IMR-90 (cell line): ENCODE measurements at regions not wholly inside any gene's neighbourhood (a gene's known extent, or its start where the extent isn't known, plus 50 kb on each side); places are given as distances from the start of the nearest gene placed in this dataset.

ENCODE experiments used
- ATAC-seq: fragments of 200-7000 bp; cut with Tn5 transposase; 2 replicates; pipeline ENCODE4 v1.9.1; 2020; ENCODE audit warnings: low read depth, mild to moderate bottlenecking, moderate library complexity
- BruUV-seq: library from RNA; stranded (reverse); fragments of 400-500 nt; replicated peaks from 2 replicates; lab custom pipeline; 2021; lab: Mats Ljungman, UMichigan
- CTCF ChIA-PET: fragments of 300-600 bp; formaldehyde crosslinking; extraction: SDS; loops from one replicate; lab custom pipeline; 2021; ENCODE audit warnings: antibody characterized with exemption; lab: Yijun Ruan, JAX
- POLR2A ChIA-PET: fragments of 300-600 bp; sonication (Branson Sonifier 250); formaldehyde crosslinking; loops from one replicate; lab custom pipeline; 2022; ENCODE audit warnings: antibody characterized with exemption; ENCODE audit not compliant: unreplicated experiment; lab: Charles Lee
- DNase-seq: peaks from one replicate; pipeline ENCODE4 v3.0.0; 2013
- H2AFZ ChIP-seq: replicated peaks from 2 replicates; pipeline ENCODE3; 2013; ENCODE audit warnings: low read length, mild to moderate bottlenecking; ENCODE audit not compliant: poor library complexity
- H2AK5ac ChIP-seq: 2 replicates; pipeline ENCODE4 v1.6.1; 2013; ENCODE audit warnings: low read depth, low read length, inconsistent platforms
- H2AK9ac ChIP-seq: replicated peaks from 2 replicates; pipeline ENCODE3; 2013; ENCODE audit warnings: mild to moderate bottlenecking, low read depth, low read length, moderate library complexity; ENCODE audit not compliant: poor library complexity
- H2BK120ac ChIP-seq: 2 replicates; pipeline ENCODE4 v1.6.1; 2013; ENCODE audit warnings: low read depth, low read length, inconsistent platforms
- H2BK15ac ChIP-seq: 3 replicates; pipeline ENCODE4 v1.6.1; 2013; ENCODE audit warnings: low read depth, low read length, inconsistent platforms
- H2BK20ac ChIP-seq: 2 replicates; pipeline ENCODE4 v1.6.1; 2013; ENCODE audit warnings: low read depth, mild to moderate bottlenecking, inconsistent platforms, low read length, moderate library complexity
- H2BK5ac ChIP-seq: 2 replicates; pipeline ENCODE4 v1.6.1; 2013; ENCODE audit warnings: mild to moderate bottlenecking, low read depth, low read length, inconsistent platforms; ENCODE audit not compliant: poor library complexity, severe bottlenecking
- H3K14ac ChIP-seq: replicated peaks from 2 replicates; pipeline ENCODE4 v1.6.1; 2013; ENCODE audit warnings: low read depth, low read length, inconsistent platforms
- H3K18ac ChIP-seq: 2 replicates; pipeline ENCODE4 v1.6.1; 2013; ENCODE audit warnings: low read depth, low read length, control low read depth
- H3K23ac ChIP-seq: 2 replicates; pipeline ENCODE4 v1.6.1; 2013; ENCODE audit warnings: low read depth, low read length, inconsistent platforms
- H3K27ac ChIP-seq: 2 replicates; pipeline ENCODE4 v1.5.1; 2013; ENCODE audit warnings: mild to moderate bottlenecking, control low read depth, low read length; ENCODE audit not compliant: insufficient read depth
- H3K27me3 ChIP-seq: 2 replicates; pipeline ENCODE4 v1.6.1; 2013; ENCODE audit warnings: low read length; ENCODE audit not compliant: control insufficient read depth, insufficient read depth
- H3K36me3 ChIP-seq: 2 replicates; pipeline ENCODE4 v1.6.1; 2013; ENCODE audit warnings: low read length, mixed read lengths; ENCODE audit not compliant: control insufficient read depth, insufficient read depth
- H3K4ac ChIP-seq: 2 replicates; pipeline ENCODE4 v1.6.1; 2013; ENCODE audit warnings: low read depth, low read length, inconsistent platforms
- H3K4me1 ChIP-seq: 2 replicates; pipeline ENCODE4 v1.6.1; 2013; ENCODE audit warnings: low read length, mixed read lengths; ENCODE audit not compliant: control insufficient read depth, insufficient read depth
- H3K4me2 ChIP-seq: 2 replicates; pipeline ENCODE4 v1.6.1; 2013; ENCODE audit warnings: low read depth, mild to moderate bottlenecking, control low read depth, low read length, moderate library complexity
- H3K4me3 ChIP-seq: 2 replicates; pipeline ENCODE4 v1.5.1; 2013; ENCODE audit warnings: low read depth, mild to moderate bottlenecking, control low read depth, low read length, moderate library complexity; ENCODE audit not compliant: insufficient read depth
- H3K56ac ChIP-seq: 2 replicates; pipeline ENCODE4 v1.6.1; 2013; ENCODE audit warnings: low read length, inconsistent platforms; ENCODE audit not compliant: insufficient read depth; ENCODE audit errors: extremely low read depth
- H3K79me1 ChIP-seq, 2 experiments: 2 replicates each; pipeline ENCODE4 v1.6.1; 2013; ENCODE audit warnings: low read length in 2 of 2, inconsistent platforms in 1 of 2, low read depth in 1 of 2
- H3K9ac ChIP-seq: 2 replicates; pipeline ENCODE4 v1.6.1; 2013; ENCODE audit warnings: low read depth, low read length, control low read depth
- H3K9me1 ChIP-seq: 2 replicates; pipeline ENCODE4 v1.6.1; 2013; ENCODE audit warnings: low read length, inconsistent platforms; ENCODE audit not compliant: insufficient read depth
- H3K9me3 ChIP-seq: 2 replicates; pipeline ENCODE4 v1.6.1; 2013; ENCODE audit warnings: low read length; ENCODE audit not compliant: control insufficient read depth, insufficient read depth
- H4K20me1 ChIP-seq: 2 replicates; pipeline ENCODE4 v1.6.1; 2013; ENCODE audit warnings: low read length, inconsistent platforms; ENCODE audit not compliant: insufficient read depth
- H4K5ac ChIP-seq: 2 replicates; pipeline ENCODE4 v1.6.1; 2013; ENCODE audit warnings: mild to moderate bottlenecking, low read depth, low read length, control low read depth
- H4K8ac ChIP-seq, 2 experiments: 2 replicates each; pipeline ENCODE4 v1.6.1; 2013; ENCODE audit warnings: low read depth in 2 of 2, low read length in 2 of 2, control low read depth in 1 of 2, inconsistent platforms in 1 of 2
- H4K91ac ChIP-seq: 2 replicates; pipeline ENCODE4 v1.6.1; 2013; ENCODE audit warnings: low read depth, low read length, inconsistent platforms; ENCODE audit not compliant: insufficient read depth
- CTCF ChIP-seq: conservative IDR thresholded peaks from 2 replicates; pipeline ENCODE4 v1.5.1; 2012; ENCODE audit warnings: mild to moderate bottlenecking, low read depth, low read length, improper control_type of control experiment
- ELK1 ChIP-seq: fragments of 150-350 bp; IDR thresholded peaks from 2 replicates; pipeline ENCODE4 v1.6.1; 2016; ENCODE audit warnings: low read depth, mild to moderate bottlenecking, low read length, moderate library complexity, borderline replicate concordance
- MAFK ChIP-seq: IDR thresholded peaks from 2 replicates; pipeline ENCODE4 v1.6.1; 2012; ENCODE audit warnings: low read depth, low read length, improper control_type of control experiment
- MAZ ChIP-seq: IDR thresholded peaks from 2 replicates; pipeline ENCODE4 v1.6.1; 2012; ENCODE audit warnings: low read depth, mild to moderate bottlenecking, low read length, improper control_type of control experiment, moderate library complexity, borderline replicate concordance
- MXI1 ChIP-seq: IDR thresholded peaks from 2 replicates; pipeline ENCODE4 v1.6.1; 2012; ENCODE audit warnings: low read depth, mild to moderate bottlenecking, low read length, moderate library complexity, borderline replicate concordance
- RAD21 ChIP-seq: IDR thresholded peaks from 2 replicates; pipeline ENCODE4 v1.6.1; 2012; ENCODE audit warnings: low read length, improper control_type of control experiment
- USF2 ChIP-seq: fragments of 150-350 bp; IDR thresholded peaks from 2 replicates; pipeline ENCODE4 v1.6.1; 2017; ENCODE audit warnings: mild to moderate bottlenecking, antibody characterized with exemption, low read length, low read depth
- WGBS, 2 experiments: methylation state at CpG; one replicate each; pipeline versions ENCODE4 v1.1.5 to v1.1.7; 2013; ENCODE audit warnings: missing lambda C conversion rate in 2 of 2; ENCODE audit not compliant: insufficient read length in 1 of 2; ENCODE audit errors: extremely low coverage in 2 of 2; 5-methylcytosine and 5-hydroxymethylcytosine counted together
- dilution Hi-C: fragments of 300-500 bp; cut with HindIII; formaldehyde crosslinking; loops from one replicate; pipeline ENCODE4 v1.14.3; 2018; ENCODE audit warnings: low sequenced_read_pairs; ENCODE audit not compliant: unreplicated experiment
- in situ Hi-C: fragments of 300-500 bp; cut with MboI; formaldehyde crosslinking; loops from 3 replicates; pipeline ENCODE4 v1.14.3; 2019; ENCODE audit warnings: low sequenced_read_pairs, inconsistent platforms, mixed read lengths
- intact Hi-C: fragments of 100-400 bp; cut with micrococcal nuclease; formaldehyde crosslinking; loops from 2 replicates; pipeline ENCODE4 v1.10.0; 2022

- dilution Hi-C loops (no loop called here), intact Hi-C loops (no loop called here), in situ Hi-C loops (no loop called here)
- H3K36me3 ChIP-seq, result no peaks in the 10 kb centered on the region
- H3K27me3 ChIP-seq, result no peaks in the 10 kb centered on the region
- H3K56ac ChIP-seq, result no peak overlapping the region
- H2AK9ac ChIP-seq, result no peak overlapping the region
- ChIA-PET CTCF (no interaction called here), POLR2A (no interaction called here)
- H3K4ac ChIP-seq, result no peak overlapping the region
- WGBS, 2 experiments, result 56% methylated on average over 3 of the region's 8 CpGs; no CpG with 5 or more reads in 1 of the 2 experiments
- no peak overlapping the region for H2BK120ac ChIP-seq
- H3K79me1 ChIP-seq, result no peaks in the 10 kb centered on the region
- no TSS peak for BruUV-seq
- H2BK15ac ChIP-seq, result no peak overlapping the region
- no peak overlapping the region for H2BK20ac ChIP-seq
- no peak overlapping the region for H4K5ac ChIP-seq
- no peak overlapping the region for H3K9ac ChIP-seq
- no peak overlapping the region for H3K14ac ChIP-seq
- H3K9me3 ChIP-seq, result peaks cover 15% of the 10 kb centered on the region
- H4K91ac ChIP-seq, result no peak overlapping the region
- H3K4me1 ChIP-seq, result no peaks in the 10 kb centered on the region
- H2AFZ ChIP-seq, result no peak overlapping the region
- DNase-seq, result no peak
- no peak for TF ChIP-seq MAZ
- TF ChIP-seq MAFK, result no peak
- no peak for TF ChIP-seq ELK1
- no peak for TF ChIP-seq RAD21
- no peak for TF ChIP-seq USF2
- TF ChIP-seq CTCF, result no peak
- TF ChIP-seq MXI1, result no peak
- H4K20me1 ChIP-seq, result no peaks in the 10 kb centered on the region
- H4K8ac ChIP-seq, result no peak overlapping the region
- no peak overlapping the region for H2AK5ac ChIP-seq
- no peak overlapping the region for H3K4me2 ChIP-seq
- no peak overlapping the region for H3K18ac ChIP-seq
- H3K23ac ChIP-seq, result no peak overlapping the region
- H3K9me1 ChIP-seq, result no peaks in the 10 kb centered on the region
- no peak for ATAC-seq
- H2BK5ac ChIP-seq, result no peak overlapping the region
- no peak overlapping the region for H3K27ac ChIP-seq
- H3K4me3 ChIP-seq, result no peak overlapping the region
These were observed 712.8 kb upstream of the CDH10 start for GRCh38 chr5:25357605-25358004.
